ENCODE measurements at regions not wholly inside any gene's neighbourhood (a gene's known extent, or its start where the extent isn't known, plus 50 kb on each side); places are given as distances from the start of the nearest gene placed in this dataset.

- Histone ChIP-seq H3K27ac (replicated peaks) (no peak overlapping the region), H3K27me3 (ENCODE audit: insufficient read depth, poor library complexity, severe bottlenecking) (peaks cover 12% of the 10 kb centered on the region), H3K4me3 (replicated peaks; ENCODE audit: insufficient read depth, low read length) (no peak overlapping the region)
- DNase-seq (ENCODE audit: low read depth in 1 of 2, low spot score in 1 of 2) = no peak
- TF ChIP-seq CTCF (IDR thresholded peaks at IDR 0.05; ENCODE audit: insufficient read depth, low read length) (no peak), SPI1 (IDR thresholded peaks at IDR 0.05; ENCODE audit: borderline replicate concordance, low read depth) (no peak), POLR2AphosphoS5 (IDR thresholded peaks at IDR 0.05; ENCODE audit: low read depth) (no peak), REST (IDR thresholded peaks at IDR 0.05; ENCODE audit: insufficient replicate concordance, low read depth) (no peak), GABPA (IDR thresholded peaks at IDR 0.05; ENCODE audit: low read depth) (no peak)
Measured at GRCh38 chr2:235268535-235268934, 225.3 kb upstream of the AGAP1 start.

GRCh38 chr2:235270291-235270690, 223.6 kb upstream of the AGAP1 start:
- Histone ChIP-seq H3K4me3 (replicated peaks; ENCODE audit: insufficient read depth, low read length) (no peak overlapping the region), H3K27me3 (ENCODE audit: insufficient read depth, poor library complexity, severe bottlenecking) (peaks cover 20% of the 10 kb centered on the region), H3K27ac (replicated peaks) (no peak overlapping the region)
- no peak for TF ChIP-seq SPI1 (IDR thresholded peaks at IDR 0.05; ENCODE audit: borderline replicate concordance, low read depth)
- no peak for TF ChIP-seq POLR2AphosphoS5 (IDR thresholded peaks at IDR 0.05; ENCODE audit: low read depth)
- TF ChIP-seq GABPA (IDR thresholded peaks at IDR 0.05; ENCODE audit: low read depth) = no peak
- no peak for TF ChIP-seq REST (IDR thresholded peaks at IDR 0.05; ENCODE audit: insufficient replicate concordance, low read depth)
- no peak for TF ChIP-seq CTCF (IDR thresholded peaks at IDR 0.05; ENCODE audit: insufficient read depth, low read length)
- DNase-seq (ENCODE audit: low read depth in 1 of 2, low spot score in 1 of 2) = no peak

GRCh38 chr2:235270956-235271355, 222.9 kb upstream of the AGAP1 start:
- TF ChIP-seq SPI1 (IDR thresholded peaks at IDR 0.05; ENCODE audit: borderline replicate concordance, low read depth) = no peak
- TF ChIP-seq GABPA (IDR thresholded peaks at IDR 0.05; ENCODE audit: low read depth) = peak; percentile 46; the same call in 1 of the 2 replicates
- TF ChIP-seq POLR2AphosphoS5 (IDR thresholded peaks at IDR 0.05; ENCODE audit: low read depth) = peak; percentile 99
- peak; percentile 72 to 75 for DNase-seq (ENCODE audit: low read depth in 1 of 2, low spot score in 1 of 2)
- Histone ChIP-seq H3K27me3 (ENCODE audit: insufficient read depth, poor library complexity, severe bottlenecking) (peaks cover 24% of the 10 kb centered on the region), H3K27ac (replicated peaks) (no peak overlapping the region), H3K4me3 (replicated peaks; ENCODE audit: insufficient read depth, low read length) (no peak overlapping the region)

- peaks cover 24% of the 10 kb centered on the region for H3K27me3 ChIP-seq (ENCODE audit: insufficient read depth, poor library complexity, severe bottlenecking)
- TF ChIP-seq SPI1 (IDR thresholded peaks at IDR 0.05; ENCODE audit: borderline replicate concordance, low read depth) (no peak), REST (IDR thresholded peaks at IDR 0.05; ENCODE audit: insufficient replicate concordance, low read depth) (no peak), GABPA (IDR thresholded peaks at IDR 0.05; ENCODE audit: low read depth) (no peak), CTCF (IDR thresholded peaks at IDR 0.05; ENCODE audit: insufficient read depth, low read length) (no peak), POLR2AphosphoS5 (IDR thresholded peaks at IDR 0.05; ENCODE audit: low read depth) (no peak)
- H3K27ac ChIP-seq (replicated peaks) = no peak overlapping the region
- no peak for DNase-seq (ENCODE audit: low read depth in 1 of 2, low spot score in 1 of 2)
- H3K4me3 ChIP-seq (replicated peaks; ENCODE audit: insufficient read depth, low read length) = no peak overlapping the region
Measured at GRCh38 chr2:235271936-235272335, 221.9 kb upstream of the AGAP1 start.
